Panc1 (cell line): ENCODE measurements at regions not wholly inside any gene's neighbourhood (a gene's known extent, or its start where the extent isn't known, plus 50 kb on each side); places are given as distances from the start of the nearest gene placed in this dataset.

Source experiments
- ATAC-seq: fragments of 200-7000 bp; cut with Tn5 transposase; 2 replicates; pipeline ENCODE4 v1.9.1; 2020; ENCODE audit warnings: mild to moderate bottlenecking, moderate library complexity
- BruUV-seq: library from RNA; stranded (reverse); fragments of 400-500 nt; replicated peaks from 2 replicates; lab custom pipeline; 2021; lab: Mats Ljungman, UMichigan
- CTCF ChIA-PET: fragments of 300-600 bp; sonication (Branson Sonifier 250); formaldehyde crosslinking; loops from one replicate; lab custom pipeline; 2022; ENCODE audit warnings: antibody characterized with exemption; lab: Charles Lee
- POLR2A ChIA-PET: fragments of 300-600 bp; sonication (Branson Sonifier 250); formaldehyde crosslinking; loops from one replicate; lab custom pipeline; 2022; ENCODE audit warnings: antibody characterized with exemption; lab: Charles Lee
- DNase-seq: peaks from one replicate; pipeline ENCODE4 v3.0.0-alpha.2; 2010; ENCODE audit warnings: low read depth, low spot score
- H3K27ac ChIP-seq: 2 replicates; pipeline ENCODE4 v1.5.1; 2011; ENCODE audit warnings: mild to moderate bottlenecking, low read length, inconsistent platforms
- H3K27me3 ChIP-seq: fragments of 200-500 bp; sonication (Bioruptor generic); 2 replicates; pipeline ENCODE4 v1.6.0; 2014; ENCODE audit warnings: low read length, inconsistent platforms; ENCODE audit not compliant: control insufficient read depth, insufficient read depth
- H3K36me3 ChIP-seq: fragments of 200-500 bp; sonication (Bioruptor generic); 2 replicates; pipeline ENCODE4 v1.5.1; 2014; ENCODE audit warnings: inconsistent platforms, mild to moderate bottlenecking, low read length, moderate library complexity; ENCODE audit not compliant: control insufficient read depth, insufficient read depth
- H3K4me1 ChIP-seq: 2 replicates; pipeline ENCODE4 v1.5.1; 2011; ENCODE audit warnings: inconsistent platforms, mild to moderate bottlenecking, low read length, moderate library complexity; ENCODE audit not compliant: control insufficient read depth, insufficient read depth
- H3K4me3 ChIP-seq, 2 experiments: 2 replicates each; pipeline ENCODE4 v1.5.1; 2011 to 2012; ENCODE audit warnings: low read depth in 2 of 2, low read length in 2 of 2, mild to moderate bottlenecking in 2 of 2, inconsistent platforms in 1 of 2, moderate library complexity in 1 of 2
- H3K9me3 ChIP-seq: fragments of 200-500 bp; sonication (Bioruptor generic); 2 replicates; pipeline ENCODE4 v1.5.1; 2014; ENCODE audit warnings: low read depth, mild to moderate bottlenecking, inconsistent platforms, low read length, moderate library complexity; ENCODE audit not compliant: control insufficient read depth, insufficient read depth
- CTCF ChIP-seq: fragments of 450-650 bp; IDR thresholded peaks from 2 replicates; pipeline ENCODE4 v1.5.1; 2017; ENCODE audit warnings: mild to moderate bottlenecking
- POLR2AphosphoS5 ChIP-seq: IDR thresholded peaks from 2 replicates; pipeline ENCODE4 v1.6.1; 2012; ENCODE audit warnings: mild to moderate bottlenecking, low read depth, low read length, moderate library complexity
- REST ChIP-seq, 2 experiments: IDR thresholded peaks; 2 replicates each; pipeline ENCODE4 v1.6.1; 2011 to 2012; ENCODE audit warnings: low read depth in 2 of 2, control low read depth in 1 of 2, low read length in 1 of 2, mild to moderate bottlenecking in 1 of 2, moderate library complexity in 1 of 2; ENCODE audit not compliant: insufficient read depth in 1 of 2
- SIN3A ChIP-seq: IDR thresholded peaks from 2 replicates; pipeline ENCODE4 v1.6.1; 2012; ENCODE audit warnings: low read depth, mild to moderate bottlenecking, low read length, moderate library complexity, borderline replicate concordance; ENCODE audit not compliant: insufficient read depth
- TCF7L2 ChIP-seq: IDR thresholded peaks from 2 replicates; pipeline ENCODE4 v1.6.1; 2011; ENCODE audit warnings: mild to moderate bottlenecking, low read depth, low read length, inconsistent platforms
- in situ Hi-C: cut with HindIII; loops from 2 replicates; pipeline ENCODE4 v1.10.0; 2016; ENCODE audit warnings: low sequenced_read_pairs, low pct_unique_long_range_greater_than_20kb
- intact Hi-C: fragments of 100-400 bp; cut with micrococcal nuclease; formaldehyde crosslinking; loops from one replicate; pipeline ENCODE4 v1.10.0; 2022; ENCODE audit not compliant: unreplicated experiment

- TF ChIP-seq REST (IDR thresholded peaks at IDR 0.05; ENCODE audit: insufficient read depth in 1 of 2, low read depth in 2 of 2, low read length in 1 of 2) (no peak), SIN3A (no peak), TCF7L2 (no peak), POLR2AphosphoS5 (no peak), CTCF (no peak)
- CTCF ChIA-PET, result no interaction called here
- no peak overlapping the region for H3K27ac ChIP-seq
- no peaks in the 10 kb centered on the region for H3K9me3 ChIP-seq
- H3K36me3 ChIP-seq, result no peaks in the 10 kb centered on the region
- no TSS peak for BruUV-seq
- H3K27me3 ChIP-seq, result no peaks in the 10 kb centered on the region
- no peak overlapping the region for H3K4me3 ChIP-seq
- in situ Hi-C loops, result no loop called here
- intact Hi-C loops, result no loop called here
- POLR2A ChIA-PET, result no interaction called here
- ATAC-seq (no peak), DNase-seq (no peak)
- no peaks in the 10 kb centered on the region for H3K4me1 ChIP-seq
Measured at GRCh38 chr14:45673420-45673819, 420.4 kb upstream of the MIS18BP1 start.

GRCh38 chr14:45664668-45665356 lies 411.8 kb upstream of the MIS18BP1 start:
- Histone ChIP-seq H3K27me3 (no peaks in the 10 kb centered on the region), H3K36me3 (no peaks in the 10 kb centered on the region), H3K27ac (no peak overlapping the region), H3K9me3 (no peaks in the 10 kb centered on the region), H3K4me1 (no peaks in the 10 kb centered on the region), H3K4me3 (no peak overlapping the region)
- DNase-seq (no peak), ATAC-seq (no peak)
- intact Hi-C loops (no loop called here), in situ Hi-C loops (no loop called here)
- no TSS peak for BruUV-seq
- CTCF ChIA-PET, result no interaction called here
- POLR2A ChIA-PET, result no interaction called here
- TF ChIP-seq REST (IDR thresholded peaks at IDR 0.05; ENCODE audit: insufficient read depth in 1 of 2, low read depth in 2 of 2, low read length in 1 of 2) (no peak), TCF7L2 (no peak), SIN3A (no peak), POLR2AphosphoS5 (no peak), CTCF (no peak)
